IPS-20b (cell line): ENCODE measurements at regions not wholly inside any gene's neighbourhood (a gene's known extent, or its start where the extent isn't known, plus 50 kb on each side); places are given as distances from the start of the nearest gene placed in this dataset.
"Not testable (repeated sequence)": the region's sequence is repeated elsewhere in the genome, so short reads cannot be mapped to it uniquely, and the experiment has no call there.

Source experiments
- H3K27ac ChIP-seq: one replicate; pipeline ENCODE4 v1.5.1; 2013; ENCODE audit warnings: low read length
- H3K27me3 ChIP-seq: 2 replicates; pipeline ENCODE4 v1.6.1; 2013; ENCODE audit warnings: mild to moderate bottlenecking, low read length, inconsistent platforms; ENCODE audit not compliant: insufficient read depth
- H3K36me3 ChIP-seq: 2 replicates; pipeline ENCODE4 v1.6.1; 2013; ENCODE audit warnings: low read depth, mild to moderate bottlenecking, inconsistent platforms, low read length, moderate library complexity; ENCODE audit not compliant: insufficient read depth
- H3K4me1 ChIP-seq: 2 replicates; pipeline ENCODE4 v1.6.1; 2013; ENCODE audit warnings: mild to moderate bottlenecking, control low read depth, inconsistent platforms, low read length, moderate library complexity; ENCODE audit not compliant: insufficient read depth
- H3K4me3 ChIP-seq: 2 replicates; pipeline ENCODE4 v1.5.1; 2013; ENCODE audit warnings: mild to moderate bottlenecking, low read length, inconsistent platforms
- H3K9ac ChIP-seq: 2 replicates; pipeline ENCODE4 v1.6.1; 2013; ENCODE audit warnings: low read depth, mild to moderate bottlenecking, inconsistent platforms, low read length, moderate library complexity
- H3K9me3 ChIP-seq: 2 replicates; pipeline ENCODE4 v1.6.1; 2013; ENCODE audit warnings: mild to moderate bottlenecking, low read depth, low read length, inconsistent platforms; ENCODE audit not compliant: insufficient read depth

- Histone ChIP-seq H3K9ac (no peak overlapping the region), H3K4me3 (no peak overlapping the region), H3K27me3 (no peaks in the 10 kb centered on the region), H3K4me1 (no peaks in the 10 kb centered on the region), H3K27ac (no peak overlapping the region), H3K9me3 (0 out of 2 replicates have a peak, but pooled peaks cover 4% of the 10 kb centered on the region), H3K36me3 (no peaks in the 10 kb centered on the region)
These were observed 915.6 kb upstream of the NEGR1 start for GRCh38 chr1:73197972-73198371.

DNA sequence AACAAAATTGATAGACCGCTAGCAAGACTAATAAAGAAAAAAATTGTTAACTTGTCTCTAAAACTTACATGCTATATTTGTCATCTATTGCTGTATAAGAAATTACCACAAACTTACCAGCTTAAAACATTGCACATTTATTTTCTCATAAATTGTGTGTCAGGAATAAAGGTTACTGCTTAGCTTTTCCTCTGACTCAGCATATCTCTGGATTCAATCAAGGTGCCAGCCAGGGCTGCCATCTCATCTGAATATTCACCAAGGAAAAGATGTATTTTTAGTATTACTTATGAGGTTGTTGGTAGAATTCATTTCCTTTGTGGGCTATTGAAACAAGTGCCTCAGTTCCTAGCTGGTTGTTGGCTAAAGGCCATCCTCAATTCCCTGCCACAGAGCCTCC is 912.6 kb upstream of the NEGR1 start:
- Histone ChIP-seq H3K9ac (no peak overlapping the region), H3K27me3 (no peaks in the 10 kb centered on the region), H3K9me3 (0 out of 2 replicates have a peak, but pooled peaks cover 4% of the 10 kb centered on the region), H3K4me3 (no peak overlapping the region), H3K4me1 (no peaks in the 10 kb centered on the region), H3K36me3 (no peaks in the 10 kb centered on the region), H3K27ac (no peak overlapping the region)

- H3K9me3 ChIP-seq, H3K4me3 ChIP-seq, H3K27ac ChIP-seq, H3K4me1 ChIP-seq, H3K27me3 ChIP-seq, H3K9ac ChIP-seq, H3K36me3 ChIP-seq: not testable (repeated sequence)
These were observed 901.2 kb upstream of the NEGR1 start for GRCh38 chr1:73183581-73183980.

DNA sequence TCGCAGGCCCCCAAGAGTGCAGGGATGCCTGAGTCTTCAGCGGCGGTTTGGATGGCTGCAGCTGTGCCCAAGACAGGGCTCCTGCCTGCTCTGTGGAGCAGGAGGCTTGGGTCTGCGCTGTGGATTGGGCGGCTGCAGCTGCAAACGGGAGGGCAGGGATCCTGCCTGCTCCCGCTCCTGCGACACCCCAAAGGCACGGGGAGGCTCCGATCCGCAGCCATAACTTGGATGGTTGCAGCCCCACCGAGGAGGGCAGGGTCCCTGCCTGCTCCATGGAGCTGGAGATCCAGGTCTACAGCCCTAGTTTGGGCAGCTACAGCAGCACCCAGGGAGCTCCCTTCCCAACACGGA is 898.8 kb upstream of the NEGR1 start:
- no peak overlapping the region for H3K9ac ChIP-seq
- H3K36me3 ChIP-seq = no peaks in the 10 kb centered on the region
- H3K4me1 ChIP-seq = peaks cover 3% of the 10 kb centered on the region; the same call in 1 of the 2 replicates
- no peaks in the 10 kb centered on the region for H3K27me3 ChIP-seq
- no peak overlapping the region for H3K4me3 ChIP-seq
- no peak overlapping the region for H3K27ac ChIP-seq
- no peaks in the 10 kb centered on the region for H3K9me3 ChIP-seq

GRCh38 chr1:73180397-73181189 is 898.3 kb upstream of the NEGR1 start:
- Histone ChIP-seq H3K4me3 (no peak overlapping the region), H3K9me3 (no peaks in the 10 kb centered on the region), H3K27ac (no peak overlapping the region), H3K36me3 (no peaks in the 10 kb centered on the region), H3K4me1 (peaks cover 3% of the 10 kb centered on the region; the same call in 1 of the 2 replicates), H3K27me3 (no peaks in the 10 kb centered on the region), H3K9ac (no peak overlapping the region)

DNA sequence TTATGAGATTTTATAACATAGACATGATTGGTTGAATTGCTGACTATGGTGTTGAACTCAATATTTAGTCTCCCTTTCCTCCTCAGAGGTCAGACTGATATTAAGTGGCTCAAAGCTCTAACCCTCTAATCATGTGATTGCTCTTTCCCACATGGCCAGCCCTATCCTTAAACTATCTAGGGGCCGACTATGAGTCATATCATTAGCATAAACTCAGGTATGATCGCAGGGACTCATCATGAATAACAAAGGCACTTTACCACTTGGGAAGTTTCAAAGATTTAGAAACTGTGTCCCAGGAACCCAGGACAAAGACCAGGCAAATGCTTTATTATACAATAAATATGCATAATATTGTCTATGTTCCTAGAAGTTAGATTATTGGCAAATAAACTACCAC is 894.6 kb upstream of the NEGR1 start:
- no peak overlapping the region for H3K4me3 ChIP-seq
- peaks cover 3% of the 10 kb centered on the region; the same call in 1 of the 2 replicates for H3K4me1 ChIP-seq
- H3K36me3 ChIP-seq = no peaks in the 10 kb centered on the region
- H3K27ac ChIP-seq = no peak overlapping the region
- no peaks in the 10 kb centered on the region for H3K9me3 ChIP-seq
- no peak overlapping the region for H3K9ac ChIP-seq
- no peaks in the 10 kb centered on the region for H3K27me3 ChIP-seq

- no peaks in the 10 kb centered on the region for H3K4me1 ChIP-seq
- H3K9ac ChIP-seq = no peak overlapping the region
- H3K4me3 ChIP-seq = no peak overlapping the region
- no peaks in the 10 kb centered on the region for H3K36me3 ChIP-seq
- no peak overlapping the region for H3K27ac ChIP-seq
- H3K27me3 ChIP-seq = no peaks in the 10 kb centered on the region
- no peaks in the 10 kb centered on the region for H3K9me3 ChIP-seq
These were observed 884.8 kb upstream of the NEGR1 start for GRCh38 chr1:73167009-73167657.

DNA sequence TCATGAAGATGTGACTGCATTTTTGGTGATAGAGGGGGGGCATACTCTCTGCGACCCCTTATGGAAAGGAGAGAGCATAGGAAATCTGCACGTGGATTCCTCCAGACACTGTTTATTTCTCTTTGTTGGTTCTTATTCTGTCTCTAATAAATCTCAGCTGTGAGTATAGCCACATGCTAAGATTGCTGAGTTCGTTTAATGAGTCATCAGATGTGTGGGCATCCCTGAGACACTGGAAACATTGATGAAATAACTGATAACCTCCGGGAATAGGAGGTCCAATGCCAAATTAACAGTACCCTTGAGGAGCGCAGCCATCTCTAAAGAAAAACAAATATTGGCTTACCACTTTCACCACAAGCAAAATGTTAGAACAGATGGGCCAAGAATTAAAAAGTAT is 880.2 kb upstream of the NEGR1 start:
- Histone ChIP-seq H3K4me3 (no peak overlapping the region), H3K4me1 (no peaks in the 10 kb centered on the region), H3K36me3 (no peaks in the 10 kb centered on the region), H3K9ac (no peak overlapping the region), H3K9me3 (no peaks in the 10 kb centered on the region), H3K27ac (no peak overlapping the region), H3K27me3 (no peaks in the 10 kb centered on the region)

GRCh38 chr1:73161418-73161817 is 879.1 kb upstream of the NEGR1 start:
- no peaks in the 10 kb centered on the region for H3K36me3 ChIP-seq
- H3K9ac ChIP-seq = no peak overlapping the region
- no peaks in the 10 kb centered on the region for H3K4me1 ChIP-seq
- no peak overlapping the region for H3K27ac ChIP-seq
- H3K4me3 ChIP-seq = no peak overlapping the region
- no peaks in the 10 kb centered on the region for H3K9me3 ChIP-seq
- no peaks in the 10 kb centered on the region for H3K27me3 ChIP-seq

GRCh38 chr1:73160759-73161158 is 878.4 kb upstream of the NEGR1 start:
- Histone ChIP-seq H3K27ac (no peak overlapping the region), H3K36me3 (no peaks in the 10 kb centered on the region), H3K4me1 (no peaks in the 10 kb centered on the region), H3K27me3 (no peaks in the 10 kb centered on the region), H3K4me3 (no peak overlapping the region), H3K9ac (no peak overlapping the region), H3K9me3 (no peaks in the 10 kb centered on the region)

DNA sequence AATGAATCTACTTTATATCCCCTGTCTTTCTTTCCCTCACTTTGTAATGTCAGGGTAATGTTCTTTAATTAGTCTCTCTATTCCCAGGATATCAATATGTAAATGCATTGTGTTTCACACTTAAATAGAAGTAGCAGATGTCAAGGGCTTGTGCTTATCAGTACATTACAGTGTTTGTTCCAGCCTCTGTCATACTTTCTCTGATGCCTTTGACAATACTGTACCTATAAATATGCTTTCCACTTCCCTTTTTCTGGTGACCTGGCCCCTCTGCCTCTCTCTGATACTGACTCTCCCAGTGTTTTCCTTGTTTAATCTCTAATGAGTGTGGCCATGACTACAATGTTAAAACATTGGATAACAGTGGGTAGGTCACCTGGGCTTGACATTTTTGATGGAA is 862.0 kb upstream of the NEGR1 start:
- Histone ChIP-seq H3K9ac (no peak overlapping the region), H3K4me3 (no peak overlapping the region), H3K4me1 (no peaks in the 10 kb centered on the region), H3K36me3 (no peaks in the 10 kb centered on the region), H3K9me3 (peaks cover 14% of the 10 kb centered on the region), H3K27me3 (no peaks in the 10 kb centered on the region), H3K27ac (no peak overlapping the region)

- Histone ChIP-seq H3K9ac (no peak overlapping the region), H3K27me3 (no peaks in the 10 kb centered on the region), H3K36me3 (no peaks in the 10 kb centered on the region), H3K4me3 (no peak overlapping the region), H3K9me3 (peaks cover 7% of the 10 kb centered on the region), H3K27ac (no peak overlapping the region), H3K4me1 (no peaks in the 10 kb centered on the region)
These were observed 854.6 kb upstream of the NEGR1 start for GRCh38 chr1:73136975-73137374.
